ENCODE measurements at regions not wholly inside any gene's neighbourhood (a gene's known extent, or its start where the extent isn't known, plus 50 kb on each side); places are given as distances from the start of the nearest gene placed in this dataset.

- TF ChIP-seq, protein P1, sequence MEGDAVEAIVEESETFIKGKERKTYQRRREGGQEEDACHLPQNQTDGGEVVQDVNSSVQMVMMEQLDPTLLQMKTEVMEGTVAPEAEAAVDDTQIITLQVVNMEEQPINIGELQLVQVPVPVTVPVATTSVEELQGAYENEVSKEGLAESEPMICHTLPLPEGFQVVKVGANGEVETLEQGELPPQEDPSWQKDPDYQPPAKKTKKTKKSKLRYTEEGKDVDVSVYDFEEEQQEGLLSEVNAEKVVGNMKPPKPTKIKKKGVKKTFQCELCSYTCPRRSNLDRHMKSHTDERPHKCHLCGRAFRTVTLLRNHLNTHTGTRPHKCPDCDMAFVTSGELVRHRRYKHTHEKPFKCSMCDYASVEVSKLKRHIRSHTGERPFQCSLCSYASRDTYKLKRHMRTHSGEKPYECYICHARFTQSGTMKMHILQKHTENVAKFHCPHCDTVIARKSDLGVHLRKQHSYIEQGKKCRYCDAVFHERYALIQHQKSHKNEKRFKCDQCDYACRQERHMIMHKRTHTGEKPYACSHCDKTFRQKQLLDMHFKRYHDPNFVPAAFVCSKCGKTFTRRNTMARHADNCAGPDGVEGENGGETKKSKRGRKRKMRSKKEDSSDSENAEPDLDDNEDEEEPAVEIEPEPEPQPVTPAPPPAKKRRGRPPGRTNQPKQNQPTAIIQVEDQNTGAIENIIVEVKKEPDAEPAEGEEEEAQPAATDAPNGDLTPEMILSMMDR (IDR thresholded peaks at IDR 0.05) = no peak
- no peak for TF ChIP-seq POLR2A (IDR thresholded peaks at IDR 0.05)
Measured at GRCh38 chr4:83785891-83786290, 250.0 kb downstream of the GPAT3 start.

All from testis (tissue), 2 donors.